ENCODE measurements at regions not wholly inside any gene's neighbourhood (a gene's known extent, or its start where the extent isn't known, plus 50 kb on each side); places are given as distances from the start of the nearest gene placed in this dataset.

DNA sequence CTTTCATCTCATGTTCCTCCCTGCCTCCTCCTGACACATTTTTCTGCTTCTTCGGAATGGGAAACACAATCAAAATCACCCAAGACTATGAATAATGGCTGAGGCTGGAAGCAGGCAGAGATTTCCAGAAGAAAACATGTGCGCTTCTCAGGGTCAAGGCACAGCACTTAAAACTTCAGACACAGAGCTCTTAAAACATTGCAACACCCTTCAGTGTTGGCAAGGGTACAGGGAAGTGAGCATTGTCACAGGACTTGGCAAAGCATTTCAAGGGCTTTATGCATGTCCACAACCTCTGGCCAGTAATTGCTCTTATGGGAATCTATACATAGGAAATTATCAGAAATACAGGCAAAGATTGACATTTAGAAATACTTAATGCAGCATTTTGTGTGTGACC lies 477.6 kb upstream of the KLHL29 start:
- intact Hi-C loops (cut with micrococcal nuclease; ENCODE audit: unreplicated experiment) (loop anchor here (10.0 kb wide), 1 partner anchor 557 kb away; no protein-coding TSS in a partner anchor), in situ Hi-C loops (cut with HindIII; ENCODE audit: extremely low pct_ligation_motif_present, low pct_unique_long_range_greater_than_20kb) (no loop called here)
- Histone ChIP-seq H3K4me1 (ENCODE audit: insufficient read depth, low read length) (no peaks in the 10 kb centered on the region), H2AFZ (ENCODE audit: low read length) (no peak overlapping the region), H3K27me3 (ENCODE audit: control insufficient read depth in 1 of 2, insufficient read depth in 2 of 2, low read length in 2 of 2) (no peaks in the 10 kb centered on the region), H3K79me2 (ENCODE audit: insufficient read depth, low read length) (no peaks in the 10 kb centered on the region), H3K9me3 (ENCODE audit: low read length) (no peaks in the 10 kb centered on the region), H3K36me3 (replicated peaks in 1 of 2; ENCODE audit: control insufficient read depth in 1 of 2, insufficient read depth in 2 of 2, low read length in 2 of 2) (no peaks in the 10 kb centered on the region), H3K27ac (ENCODE audit: extremely low read length, insufficient read depth, low read length) (no peak overlapping the region), H3K4me3 (replicated peaks in 1 of 3; ENCODE audit: insufficient read depth in 1 of 3, low read depth in 2 of 3, low read length in 3 of 3) (no peak overlapping the region), H4K20me1 (ENCODE audit: insufficient read depth, low read length) (no peaks in the 10 kb centered on the region), H3K9ac (ENCODE audit: insufficient read depth, low read depth, low read length) (no peak overlapping the region), H3K4me2 (ENCODE audit: low read depth, low read length) (no peak overlapping the region)
- ChIA-PET CTCF (ENCODE audit: low intra/inter-chr PET ratio, low total read pairs) (no interaction called here), POLR2A (no interaction called here)
- TF ChIP-seq, protein P1, sequence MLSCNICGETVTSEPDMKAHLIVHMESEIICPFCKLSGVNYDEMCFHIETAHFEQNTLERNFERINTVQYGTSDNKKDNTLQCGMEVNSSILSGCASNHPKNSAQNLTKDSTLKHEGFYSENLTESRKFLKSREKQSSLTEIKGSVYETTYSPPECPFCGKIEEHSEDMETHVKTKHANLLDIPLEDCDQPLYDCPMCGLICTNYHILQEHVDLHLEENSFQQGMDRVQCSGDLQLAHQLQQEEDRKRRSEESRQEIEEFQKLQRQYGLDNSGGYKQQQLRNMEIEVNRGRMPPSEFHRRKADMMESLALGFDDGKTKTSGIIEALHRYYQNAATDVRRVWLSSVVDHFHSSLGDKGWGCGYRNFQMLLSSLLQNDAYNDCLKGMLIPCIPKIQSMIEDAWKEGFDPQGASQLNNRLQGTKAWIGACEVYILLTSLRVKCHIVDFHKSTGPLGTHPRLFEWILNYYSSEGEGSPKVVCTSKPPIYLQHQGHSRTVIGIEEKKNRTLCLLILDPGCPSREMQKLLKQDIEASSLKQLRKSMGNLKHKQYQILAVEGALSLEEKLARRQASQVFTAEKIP (CRISPR knock-in tag; IDR thresholded peaks at IDR 0.05; ENCODE audit: borderline replicate concordance): no peak
- TF ChIP-seq THYN1 (CRISPR knock-in tag; IDR thresholded peaks at IDR 0.05; ENCODE audit: borderline replicate concordance, low read depth) (no peak), ZNF317 (CRISPR knock-in tag; IDR thresholded peaks at IDR 0.05) (no peak), ZNF614 (CRISPR knock-in tag; IDR thresholded peaks at IDR 0.05; ENCODE audit: borderline replicate concordance) (no peak), ZNF724P (CRISPR knock-in tag; IDR thresholded peaks at IDR 0.05; ENCODE audit: borderline replicate concordance) (no peak), TOE1 (CRISPR knock-in tag; IDR thresholded peaks at IDR 0.05) (no peak), MXD4 (CRISPR knock-in tag; IDR thresholded peaks at IDR 0.05) (no peak), RBM22 (optimal IDR thresholded peaks at IDR 0.05; ENCODE audit: low read length) (no peak), MED8 (CRISPR knock-in tag; IDR thresholded peaks at IDR 0.05; ENCODE audit: insufficient replicate concordance) (no peak), TRIM24 (CRISPR knock-in tag; IDR thresholded peaks at IDR 0.05) (no peak), YY1 (IDR thresholded peaks at IDR 0.05; ENCODE audit: insufficient read depth, insufficient replicate concordance, low read depth, low read length) (no peak), ZNF354B (CRISPR knock-in tag; IDR thresholded peaks at IDR 0.05) (no peak), HNRNPUL1 (IDR thresholded peaks at IDR 0.05; ENCODE audit: low read depth, low read length) (no peak), ZBTB20 (CRISPR knock-in tag; IDR thresholded peaks at IDR 0.05; ENCODE audit: borderline replicate concordance, low read depth) (no peak), ZNF234 (CRISPR knock-in tag; conservative IDR thresholded peaks at IDR 0.05) (no peak), ZNF10 (CRISPR knock-in tag; IDR thresholded peaks at IDR 0.05; ENCODE audit: borderline replicate concordance, low read depth) (no peak), ELF3 (CRISPR knock-in tag; IDR thresholded peaks at IDR 0.05) (no peak), NFE2 (CRISPR knock-in tag; IDR thresholded peaks at IDR 0.05) (no peak)
- WGBS (ENCODE audit: low lambda C conversion rate): 21% methylated on average over 2 of the region's 2 CpGs
- no TSS peak for BruUV-seq (replicated peaks)
- DNase-seq (ENCODE audit: low spot score) (no peak), ATAC-seq (no peak), FAIRE-seq (no peak)

Measured in HepG2 (cell line).